ENCODE measurements at regions not wholly inside any gene's neighbourhood (a gene's known extent, or its start where the extent isn't known, plus 50 kb on each side); places are given as distances from the start of the nearest gene placed in this dataset.

- no peak for TF ChIP-seq CTCF (IDR thresholded peaks at IDR 0.05)
- TF ChIP-seq POLR2A (IDR thresholded peaks at IDR 0.05): no peak
Observed at GRCh38 chr11:93049740-93050139, 80.3 kb downstream of the MTNR1B start.

Data from lower leg skin (tissue), 3 donors.